ENCODE measurements at regions not wholly inside any gene's neighbourhood (a gene's known extent, or its start where the extent isn't known, plus 50 kb on each side); places are given as distances from the start of the nearest gene placed in this dataset.

DNA sequence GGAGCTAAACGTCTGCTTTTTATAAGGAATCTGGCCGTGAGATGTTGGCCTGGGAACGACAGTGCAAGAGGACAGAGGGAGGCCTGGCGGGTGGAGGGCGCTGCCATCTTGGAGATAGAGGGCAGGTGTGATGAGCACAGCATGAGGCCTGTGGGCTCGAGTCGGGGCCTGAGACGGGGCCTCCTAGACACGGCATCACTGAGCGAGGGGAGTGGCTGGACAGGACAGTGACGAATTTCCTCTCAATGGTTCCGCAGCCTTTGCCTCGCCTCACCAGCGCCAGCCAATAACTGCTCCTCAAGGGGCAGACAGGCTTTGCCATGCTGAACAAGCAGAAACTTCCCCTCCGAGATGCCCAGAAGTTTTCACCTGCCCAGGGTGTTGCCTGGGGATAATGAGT, 376.7 kb downstream of the THBS2 start:
- TF ChIP-seq MAX (IDR thresholded peaks at IDR 0.05) (no peak), POLR2A (IDR thresholded peaks at IDR 0.05; ENCODE audit: low read length) (no peak), MAZ (IDR thresholded peaks at IDR 0.05; ENCODE audit: borderline replicate concordance, low read depth, low read length) (no peak), CEBPB (IDR thresholded peaks at IDR 0.05) (no peak), EP300 (IDR thresholded peaks at IDR 0.05) (no peak), KDM1A (IDR thresholded peaks at IDR 0.05; ENCODE audit: low read depth) (no peak), RFX5 (IDR thresholded peaks at IDR 0.05) (no peak), RNF2 (IDR thresholded peaks at IDR 0.05; ENCODE audit: borderline replicate concordance, low read depth) (no peak), SMC3 (IDR thresholded peaks at IDR 0.05) (no peak), RARB (CRISPR knock-in tag; IDR thresholded peaks at IDR 0.05) (no peak), ZNF302 (CRISPR knock-in tag; IDR thresholded peaks at IDR 0.05) (no peak)
- TF ChIP-seq, protein P1, sequence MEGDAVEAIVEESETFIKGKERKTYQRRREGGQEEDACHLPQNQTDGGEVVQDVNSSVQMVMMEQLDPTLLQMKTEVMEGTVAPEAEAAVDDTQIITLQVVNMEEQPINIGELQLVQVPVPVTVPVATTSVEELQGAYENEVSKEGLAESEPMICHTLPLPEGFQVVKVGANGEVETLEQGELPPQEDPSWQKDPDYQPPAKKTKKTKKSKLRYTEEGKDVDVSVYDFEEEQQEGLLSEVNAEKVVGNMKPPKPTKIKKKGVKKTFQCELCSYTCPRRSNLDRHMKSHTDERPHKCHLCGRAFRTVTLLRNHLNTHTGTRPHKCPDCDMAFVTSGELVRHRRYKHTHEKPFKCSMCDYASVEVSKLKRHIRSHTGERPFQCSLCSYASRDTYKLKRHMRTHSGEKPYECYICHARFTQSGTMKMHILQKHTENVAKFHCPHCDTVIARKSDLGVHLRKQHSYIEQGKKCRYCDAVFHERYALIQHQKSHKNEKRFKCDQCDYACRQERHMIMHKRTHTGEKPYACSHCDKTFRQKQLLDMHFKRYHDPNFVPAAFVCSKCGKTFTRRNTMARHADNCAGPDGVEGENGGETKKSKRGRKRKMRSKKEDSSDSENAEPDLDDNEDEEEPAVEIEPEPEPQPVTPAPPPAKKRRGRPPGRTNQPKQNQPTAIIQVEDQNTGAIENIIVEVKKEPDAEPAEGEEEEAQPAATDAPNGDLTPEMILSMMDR (IDR thresholded peaks at IDR 0.05): no peak
- TF ChIP-seq, protein P2, sequence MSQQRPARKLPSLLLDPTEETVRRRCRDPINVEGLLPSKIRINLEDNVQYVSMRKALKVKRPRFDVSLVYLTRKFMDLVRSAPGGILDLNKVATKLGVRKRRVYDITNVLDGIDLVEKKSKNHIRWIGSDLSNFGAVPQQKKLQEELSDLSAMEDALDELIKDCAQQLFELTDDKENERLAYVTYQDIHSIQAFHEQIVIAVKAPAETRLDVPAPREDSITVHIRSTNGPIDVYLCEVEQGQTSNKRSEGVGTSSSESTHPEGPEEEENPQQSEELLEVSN (IDR thresholded peaks at IDR 0.05; ENCODE audit: borderline replicate concordance, low read depth): no peak
- TF ChIP-seq, protein P3, sequence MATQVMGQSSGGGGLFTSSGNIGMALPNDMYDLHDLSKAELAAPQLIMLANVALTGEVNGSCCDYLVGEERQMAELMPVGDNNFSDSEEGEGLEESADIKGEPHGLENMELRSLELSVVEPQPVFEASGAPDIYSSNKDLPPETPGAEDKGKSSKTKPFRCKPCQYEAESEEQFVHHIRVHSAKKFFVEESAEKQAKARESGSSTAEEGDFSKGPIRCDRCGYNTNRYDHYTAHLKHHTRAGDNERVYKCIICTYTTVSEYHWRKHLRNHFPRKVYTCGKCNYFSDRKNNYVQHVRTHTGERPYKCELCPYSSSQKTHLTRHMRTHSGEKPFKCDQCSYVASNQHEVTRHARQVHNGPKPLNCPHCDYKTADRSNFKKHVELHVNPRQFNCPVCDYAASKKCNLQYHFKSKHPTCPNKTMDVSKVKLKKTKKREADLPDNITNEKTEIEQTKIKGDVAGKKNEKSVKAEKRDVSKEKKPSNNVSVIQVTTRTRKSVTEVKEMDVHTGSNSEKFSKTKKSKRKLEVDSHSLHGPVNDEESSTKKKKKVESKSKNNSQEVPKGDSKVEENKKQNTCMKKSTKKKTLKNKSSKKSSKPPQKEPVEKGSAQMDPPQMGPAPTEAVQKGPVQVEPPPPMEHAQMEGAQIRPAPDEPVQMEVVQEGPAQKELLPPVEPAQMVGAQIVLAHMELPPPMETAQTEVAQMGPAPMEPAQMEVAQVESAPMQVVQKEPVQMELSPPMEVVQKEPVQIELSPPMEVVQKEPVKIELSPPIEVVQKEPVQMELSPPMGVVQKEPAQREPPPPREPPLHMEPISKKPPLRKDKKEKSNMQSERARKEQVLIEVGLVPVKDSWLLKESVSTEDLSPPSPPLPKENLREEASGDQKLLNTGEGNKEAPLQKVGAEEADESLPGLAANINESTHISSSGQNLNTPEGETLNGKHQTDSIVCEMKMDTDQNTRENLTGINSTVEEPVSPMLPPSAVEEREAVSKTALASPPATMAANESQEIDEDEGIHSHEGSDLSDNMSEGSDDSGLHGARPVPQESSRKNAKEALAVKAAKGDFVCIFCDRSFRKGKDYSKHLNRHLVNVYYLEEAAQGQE (IDR thresholded peaks at IDR 0.05): no peak

Measured in A549 (cell line).